ENCODE measurements at regions not wholly inside any gene's neighbourhood (a gene's known extent, or its start where the extent isn't known, plus 50 kb on each side); places are given as distances from the start of the nearest gene placed in this dataset.
A peak's percentile ranks its signal among the peaks of the same experiment; 100 is the strongest.

DNA sequence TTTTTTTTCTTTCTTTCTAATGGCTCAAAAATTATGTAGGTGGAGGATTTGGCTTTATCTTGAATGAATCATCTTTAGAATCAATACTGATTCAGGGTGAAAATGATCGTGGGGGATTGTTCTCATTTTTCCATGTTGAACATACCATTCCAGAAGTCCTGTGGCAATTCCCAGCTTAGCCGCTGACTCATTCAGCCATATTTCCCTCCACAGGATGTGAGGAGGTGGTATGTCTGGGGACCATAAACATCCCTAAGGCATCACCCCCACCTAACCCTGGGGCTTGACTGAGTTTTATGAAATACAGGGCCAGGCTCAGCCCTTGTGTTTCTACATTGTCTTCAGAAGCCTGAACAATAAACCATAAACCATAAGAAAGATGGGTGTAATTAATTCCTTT is 92.7 kb upstream of the FN1 start:
- no peak for DNase-seq

DNA sequence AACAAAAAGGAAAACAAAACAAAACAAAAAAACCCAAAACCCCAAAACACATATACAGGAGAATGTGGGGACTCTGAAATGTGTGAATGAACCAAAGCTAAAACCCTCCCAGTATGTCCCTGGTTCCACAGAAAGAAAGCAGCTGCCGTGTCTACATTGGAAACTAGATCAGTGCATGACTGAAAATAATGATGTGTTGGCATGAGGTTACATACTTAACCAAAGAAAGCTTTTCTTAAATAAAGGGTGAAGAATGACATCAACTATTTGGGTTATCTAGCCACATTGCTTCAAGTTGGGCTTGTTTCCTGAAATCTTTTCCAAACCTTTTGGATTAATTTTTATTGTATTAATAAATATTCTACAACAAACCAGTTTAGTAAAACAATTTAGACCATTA is 91.9 kb upstream of the FN1 start:
- DNase-seq: no peak

DNA sequence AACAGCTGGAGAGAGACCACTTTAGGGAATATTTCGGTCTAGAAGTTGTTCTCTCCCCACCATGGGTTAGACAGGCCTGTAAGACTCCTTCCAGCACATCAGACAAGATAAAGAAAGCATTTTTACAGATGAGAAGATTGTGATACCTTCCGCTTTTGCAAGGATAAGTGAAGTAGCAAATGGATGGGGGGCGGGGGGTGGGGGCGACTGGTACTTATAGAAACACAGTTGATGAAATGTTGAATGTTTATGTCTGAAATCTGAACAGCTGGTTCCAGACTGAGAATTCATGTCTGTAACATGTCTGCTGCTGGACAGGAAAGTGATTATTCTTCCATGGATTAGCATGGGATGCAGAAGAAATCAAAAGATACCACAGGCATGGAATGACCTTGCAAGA is 90.5 kb upstream of the FN1 start:
- no peak for DNase-seq

DNA sequence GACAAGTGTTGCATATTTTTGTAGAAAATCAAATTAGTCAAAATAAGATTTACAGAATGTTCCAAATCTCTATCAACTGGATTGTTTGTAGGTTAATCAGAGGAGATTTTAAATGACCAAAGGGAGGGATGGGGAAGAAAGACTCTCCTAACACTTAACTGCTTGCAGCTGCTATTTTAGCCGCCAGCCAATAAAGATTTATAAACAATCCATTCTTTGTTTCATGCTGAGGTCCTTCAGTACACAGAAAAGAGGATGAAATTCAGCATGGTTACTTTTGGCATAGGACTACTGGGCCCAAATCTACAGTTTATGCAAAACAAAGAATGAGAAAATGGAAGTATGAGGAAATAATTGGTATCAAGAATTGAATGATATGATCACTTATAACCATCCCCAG is 86.4 kb upstream of the FN1 start:
- DNase-seq: no peak

DNA sequence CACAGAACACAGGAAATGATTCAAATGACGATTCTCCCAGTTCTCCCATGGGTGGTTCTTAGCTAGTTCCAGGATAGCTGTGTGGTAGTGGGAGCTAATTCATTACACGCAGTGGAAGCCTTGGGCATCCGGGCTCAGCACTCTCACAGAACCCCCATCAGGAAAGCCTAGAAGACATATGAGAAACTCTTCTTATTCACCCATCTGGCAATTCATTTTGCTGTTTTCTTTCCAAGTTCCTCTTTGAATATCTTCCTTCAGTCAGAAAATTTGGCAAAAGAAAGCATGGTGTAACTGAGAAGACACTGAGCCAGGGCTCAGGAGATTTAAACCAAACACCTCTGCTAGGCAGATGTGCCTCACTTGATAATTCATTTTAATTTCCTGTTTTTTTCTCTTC is 85.2 kb upstream of the FN1 start:
- no peak for DNase-seq

DNA sequence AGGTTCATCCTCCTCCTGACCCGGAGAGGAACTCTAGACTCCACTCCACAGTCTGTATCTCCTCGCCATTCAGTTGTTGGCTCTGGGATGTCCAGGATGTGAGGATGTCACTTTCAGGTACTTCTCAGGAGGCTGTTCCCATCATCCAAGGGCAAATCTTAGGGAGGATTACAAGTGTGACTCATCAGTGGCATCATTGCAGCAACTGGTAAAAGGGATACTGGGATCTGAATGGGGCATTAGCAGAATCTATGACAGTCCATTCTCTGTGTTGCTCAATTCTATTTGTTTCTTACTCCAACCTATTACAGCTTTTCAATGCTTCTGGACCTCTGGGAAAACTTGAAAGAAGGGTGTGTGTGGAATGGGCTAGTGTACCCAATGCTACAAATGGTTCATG is 81.5 kb upstream of the FN1 start:
- no peak for DNase-seq

DNA sequence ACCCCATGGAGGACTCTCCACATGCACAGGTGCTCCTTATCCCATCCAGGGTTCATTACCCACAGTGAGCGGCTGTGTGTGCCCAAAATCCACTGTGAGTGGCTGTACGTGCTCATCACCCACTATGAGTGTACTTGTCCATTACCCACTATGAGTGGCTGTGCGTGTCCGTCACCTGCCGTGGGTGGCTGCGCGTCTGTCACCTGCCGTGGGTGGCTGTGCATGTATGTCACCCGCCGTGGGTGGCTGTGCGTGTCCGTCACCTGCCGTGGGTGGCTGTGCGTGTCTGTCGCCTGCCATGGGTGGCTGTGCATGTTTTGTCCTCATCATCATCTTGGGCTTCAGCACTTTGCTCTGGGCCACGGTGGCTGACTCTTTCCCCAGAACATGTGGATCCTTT is 78.6 kb upstream of the FN1 start:
- no peak for DNase-seq

DNA sequence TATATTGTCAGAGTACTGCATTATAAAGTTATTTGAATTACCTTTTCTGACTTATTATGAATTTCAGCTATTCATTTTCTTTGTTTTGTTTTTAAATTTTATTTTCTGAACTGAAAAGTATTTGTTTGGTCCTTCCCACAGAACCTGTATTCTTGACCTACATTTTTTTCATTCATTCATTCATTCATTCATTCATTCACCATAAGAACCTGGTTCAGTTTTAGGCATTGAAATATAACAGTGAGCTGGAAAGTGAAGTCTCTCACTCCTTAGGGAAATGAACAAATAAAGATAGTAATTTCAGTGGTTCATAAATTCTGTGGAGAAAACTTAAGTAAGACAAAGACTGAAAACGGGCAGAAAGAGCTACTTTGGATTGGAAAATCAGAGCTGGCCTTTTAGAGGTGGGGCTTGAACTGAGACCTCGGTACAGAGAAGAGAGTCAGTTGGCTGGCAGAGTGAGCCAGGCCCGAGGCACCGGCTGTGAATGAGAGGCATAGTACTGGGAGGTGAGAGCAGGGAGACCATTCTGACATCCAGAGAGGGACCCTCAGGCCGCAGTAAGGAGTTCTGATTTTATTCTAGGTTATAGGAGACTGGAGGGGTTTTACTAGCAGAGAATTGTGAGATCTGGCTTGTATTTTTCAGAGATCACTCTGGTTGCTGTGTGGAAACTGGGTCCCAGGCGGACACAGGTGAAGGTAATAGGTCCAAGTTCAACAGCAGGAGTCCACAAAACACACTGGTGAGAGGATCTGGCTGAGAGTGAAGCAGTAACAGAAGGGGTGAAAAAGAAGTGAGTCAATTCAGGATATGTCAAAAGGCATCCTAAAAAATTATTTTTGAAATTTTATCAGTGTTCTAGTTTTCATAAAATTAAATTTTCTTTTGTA is 75.8 kb upstream of the FN1 start:
- DNase-seq: no peak

DNA sequence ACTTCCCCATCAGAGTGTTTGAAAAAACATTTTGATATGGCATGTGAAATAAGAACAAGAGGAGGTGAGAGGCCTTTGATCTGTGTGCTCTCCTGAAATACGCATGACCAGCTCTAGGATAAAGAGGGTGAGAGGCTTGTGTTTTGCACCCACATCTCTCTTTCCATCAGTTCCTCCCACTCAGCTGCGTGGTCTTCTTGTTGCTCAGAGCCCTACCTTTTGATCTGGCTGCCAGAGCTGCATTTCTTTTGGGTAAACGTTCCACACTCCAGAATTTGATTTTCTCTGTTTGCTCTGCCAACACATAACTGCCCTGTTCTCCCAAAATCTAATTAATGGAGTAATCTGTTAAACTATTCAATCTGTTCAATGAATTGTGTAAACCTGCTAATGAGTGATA is 72.0 kb upstream of the FN1 start:
- DNase-seq: no peak

DNA sequence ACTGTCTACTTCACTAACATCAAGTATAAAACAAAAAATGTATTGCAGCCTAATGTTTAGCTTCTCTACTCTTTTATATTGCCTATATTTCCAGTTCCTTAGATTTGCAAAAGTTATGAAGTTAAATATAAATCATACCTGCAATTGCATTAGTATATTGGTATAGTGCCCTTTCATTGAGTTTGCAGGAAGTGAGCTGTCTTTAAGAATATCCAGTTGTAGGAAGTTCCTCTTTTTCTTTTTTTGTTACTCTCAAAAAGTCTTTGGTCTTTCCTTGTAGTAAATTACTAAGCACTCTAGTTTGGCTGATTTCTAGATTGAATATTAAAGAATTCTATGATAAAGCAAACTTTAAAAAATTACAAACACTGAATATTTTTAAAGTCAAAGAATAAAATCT is 71.3 kb upstream of the FN1 start:
- DNase-seq: peak; percentile 22

DNA sequence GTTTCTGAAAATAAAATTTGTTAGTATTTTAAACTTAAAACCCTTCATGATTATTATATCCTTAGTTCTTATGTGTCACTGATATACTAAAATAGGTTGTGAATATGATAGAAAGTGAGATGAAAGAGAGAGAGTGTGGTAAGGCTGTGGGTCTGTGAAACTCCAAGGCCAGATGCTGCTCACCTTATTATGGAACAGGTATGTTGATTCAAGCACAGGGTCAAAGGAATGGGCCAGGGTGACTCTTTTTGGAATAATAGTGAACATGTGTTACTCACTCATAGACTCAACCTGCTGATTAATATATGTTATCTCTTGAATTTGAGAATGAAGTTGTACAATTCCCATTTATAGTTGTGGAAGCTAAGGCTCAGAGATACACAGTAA is 70.7 kb upstream of the FN1 start:
- no peak for DNase-seq

DNA sequence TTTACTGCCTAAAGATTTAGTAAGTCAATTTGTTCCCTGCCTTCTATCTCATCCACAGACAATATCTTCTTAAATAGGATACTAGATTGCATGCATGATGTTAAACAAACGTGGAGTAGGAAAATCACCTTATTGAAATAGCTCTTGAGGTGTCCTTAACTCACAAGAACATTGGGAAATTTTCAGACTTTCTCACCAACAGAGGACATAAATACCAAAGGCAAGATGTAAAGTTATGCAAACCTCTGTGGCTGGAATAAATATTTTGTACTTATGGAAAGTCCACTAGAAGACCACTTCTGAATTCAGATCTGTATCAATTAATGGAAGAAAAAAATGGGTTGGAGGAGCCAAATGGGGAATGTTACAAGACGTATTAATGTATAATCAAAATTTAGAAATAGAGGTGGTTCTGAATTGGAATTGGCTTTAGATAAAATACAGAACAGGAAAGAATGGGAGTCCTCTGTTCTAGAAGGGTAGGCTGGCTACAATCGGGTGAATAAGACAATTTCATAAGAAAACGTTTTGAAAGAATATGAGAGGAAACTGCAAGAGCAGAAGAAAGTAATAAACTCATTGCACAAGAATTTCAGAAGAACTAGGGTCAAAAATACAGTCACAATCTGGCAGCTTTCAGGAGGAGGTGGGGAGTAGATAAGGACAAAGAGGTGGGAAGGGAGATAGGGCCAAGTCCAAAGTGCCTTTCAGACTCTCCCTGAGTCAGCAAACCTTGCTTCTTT is 69.3 kb upstream of the FN1 start:
- DNase-seq: peak; percentile 62

DNA sequence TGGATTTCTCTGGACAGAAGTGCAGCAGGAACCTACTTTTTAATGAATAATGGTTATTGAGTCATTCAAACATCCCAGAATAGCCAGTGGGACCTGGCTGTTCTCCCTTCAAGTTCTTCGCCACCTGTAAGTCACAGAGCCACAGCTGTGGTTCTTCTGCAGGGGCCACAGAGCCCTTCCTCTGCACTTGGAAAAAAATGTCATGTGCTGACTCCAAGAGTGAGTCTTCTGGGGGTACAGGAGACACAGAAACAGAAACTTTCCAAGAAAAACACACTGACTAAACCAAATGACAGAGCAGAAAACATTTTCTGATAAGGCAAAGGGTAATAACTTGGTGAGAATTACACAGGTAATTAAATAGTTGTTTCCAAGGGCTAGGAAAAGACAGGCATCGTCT is 68.7 kb upstream of the FN1 start:
- DNase-seq: no peak

DNA sequence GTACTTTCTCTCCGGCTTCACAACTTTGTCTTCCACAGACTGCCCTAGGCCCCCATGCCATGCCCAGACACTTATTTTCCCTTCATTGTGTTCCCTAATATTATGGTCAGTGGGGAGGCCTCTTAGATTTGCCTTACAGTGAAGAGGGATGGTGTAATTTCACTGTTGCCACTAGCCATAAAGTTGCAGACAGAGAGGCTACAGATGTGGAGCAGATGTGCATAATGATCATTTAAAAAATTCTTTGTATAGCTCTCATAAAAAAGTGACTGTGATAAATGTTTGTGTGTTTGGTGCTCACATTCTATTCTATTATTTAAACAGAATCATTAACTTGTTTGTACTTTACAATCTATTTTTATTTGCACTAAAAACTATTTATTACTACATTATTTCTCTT is 67.5 kb upstream of the FN1 start:
- DNase-seq: no peak

DNA sequence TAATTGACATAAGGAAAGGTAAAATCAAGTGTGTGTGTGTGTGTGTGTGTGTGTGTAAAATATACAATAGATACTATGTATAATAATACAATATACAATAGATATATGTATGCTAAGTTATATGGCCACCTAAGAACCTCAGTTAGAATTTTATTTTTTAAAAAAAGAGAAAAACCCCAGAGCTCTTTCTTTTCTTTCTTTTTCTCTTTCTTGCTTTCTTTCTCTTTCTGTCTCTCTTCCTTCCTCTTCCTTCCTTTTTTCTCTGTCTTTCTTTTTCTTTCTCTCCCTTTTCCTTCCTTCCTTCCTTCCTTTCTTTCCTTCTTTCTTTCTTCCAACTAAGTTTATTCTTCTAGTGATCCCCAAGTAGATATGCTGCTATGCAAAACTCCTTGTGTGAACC is 64.6 kb upstream of the FN1 start:
- no peak for DNase-seq

DNA sequence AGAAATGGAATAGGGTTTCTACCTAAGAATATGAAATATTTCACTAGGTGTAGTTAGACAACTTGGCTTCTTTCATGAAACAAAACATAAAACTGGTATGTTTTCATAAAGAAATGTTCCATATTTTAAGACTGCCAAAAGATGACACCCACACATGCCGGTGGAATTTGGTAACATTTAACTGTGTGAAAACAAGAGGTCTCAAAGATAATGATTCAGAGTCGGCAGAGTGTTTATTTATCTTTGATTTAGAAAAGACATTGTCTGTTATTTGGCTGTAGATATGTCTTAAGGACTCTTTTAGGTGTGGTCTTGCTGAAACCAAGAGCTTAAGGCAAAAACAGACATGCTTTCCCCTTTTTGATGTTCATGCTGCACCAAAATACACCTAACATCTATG is 63.5 kb upstream of the FN1 start:
- DNase-seq: no peak

DNA sequence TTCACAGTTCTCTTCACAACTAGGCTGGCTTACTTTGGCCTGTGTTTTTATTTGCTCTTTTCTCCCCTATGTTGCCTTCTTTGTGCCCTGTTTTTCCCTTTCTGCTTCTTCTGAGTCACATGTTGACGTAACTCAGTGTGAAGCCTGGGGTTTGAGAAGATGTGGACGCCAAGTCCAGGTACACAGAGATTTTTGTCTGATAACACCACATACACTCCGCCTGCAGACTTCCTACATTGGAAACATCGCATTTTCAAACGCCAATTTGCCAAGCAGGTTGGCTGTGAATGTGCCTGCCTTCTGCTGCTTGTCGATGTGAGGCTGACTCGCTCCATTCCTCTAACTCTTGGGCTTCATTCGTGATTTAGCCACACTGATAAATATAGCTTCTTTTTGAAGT is 62.6 kb upstream of the FN1 start:
- DNase-seq: no peak

DNA sequence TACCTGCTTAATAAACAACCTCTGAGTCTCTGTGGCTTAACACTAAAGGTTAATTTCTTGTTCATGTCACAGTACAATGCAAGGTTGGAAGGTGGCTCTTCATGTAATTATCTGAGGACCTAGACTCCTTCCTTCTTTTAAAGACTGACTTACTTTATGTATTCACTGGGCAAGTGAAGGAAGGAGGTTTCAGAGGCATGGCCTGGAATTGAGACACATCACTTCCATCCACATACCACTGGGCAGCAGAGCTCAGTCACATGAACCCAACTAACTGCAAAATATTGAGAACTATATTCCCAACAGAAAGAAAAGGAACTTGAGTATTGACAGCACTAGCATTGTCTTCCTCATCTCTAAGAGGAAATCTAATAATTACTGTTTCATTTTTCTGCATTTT is 57.5 kb upstream of the FN1 start:
- no peak for DNase-seq

DNA sequence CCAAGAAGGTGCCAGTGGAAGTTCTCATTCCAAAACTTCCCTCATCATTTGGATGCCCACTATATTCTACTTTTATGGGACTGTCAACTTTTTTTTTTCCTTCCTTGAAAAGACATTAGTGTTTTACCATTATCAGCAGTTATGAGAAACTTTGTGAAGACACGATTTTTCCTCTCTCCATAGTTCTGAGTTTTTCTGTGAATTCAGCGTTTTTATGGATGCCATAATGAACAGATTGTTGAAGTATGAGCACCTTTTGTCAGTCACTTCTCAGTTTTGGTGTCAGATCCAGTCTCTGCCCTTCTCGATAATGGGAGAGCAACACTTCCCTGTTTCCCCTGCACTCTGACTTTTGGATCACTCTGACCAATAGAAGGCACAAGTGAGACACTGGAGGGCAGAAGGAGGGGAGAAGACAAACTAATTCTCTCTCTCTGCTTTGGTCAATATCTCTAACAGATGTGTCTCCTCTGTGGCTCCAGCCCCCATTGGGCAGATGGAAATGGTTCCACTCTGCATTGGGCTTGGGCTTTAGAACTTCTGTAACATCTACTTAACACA is 53.5 kb upstream of the FN1 start:
- DNase-seq: no peak

DNA sequence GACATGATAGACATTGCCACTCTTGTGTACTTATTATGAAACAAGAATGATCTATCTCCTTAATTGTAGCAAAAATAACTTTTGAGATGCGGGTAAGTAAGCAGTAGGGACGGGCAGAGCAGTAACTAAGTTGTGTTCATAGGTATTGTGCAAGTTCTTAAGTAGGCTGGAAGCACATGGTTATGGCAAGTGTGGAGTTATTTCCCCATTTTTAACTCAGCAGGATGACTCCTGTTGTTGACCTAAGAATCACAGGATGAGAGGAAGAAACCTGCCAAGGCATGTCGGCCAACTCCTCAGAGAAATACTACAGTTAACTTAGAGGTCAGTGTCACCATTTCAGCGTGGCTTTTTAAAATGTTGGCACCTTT is 51.1 kb upstream of the FN1 start:
- no peak for DNase-seq

DNA sequence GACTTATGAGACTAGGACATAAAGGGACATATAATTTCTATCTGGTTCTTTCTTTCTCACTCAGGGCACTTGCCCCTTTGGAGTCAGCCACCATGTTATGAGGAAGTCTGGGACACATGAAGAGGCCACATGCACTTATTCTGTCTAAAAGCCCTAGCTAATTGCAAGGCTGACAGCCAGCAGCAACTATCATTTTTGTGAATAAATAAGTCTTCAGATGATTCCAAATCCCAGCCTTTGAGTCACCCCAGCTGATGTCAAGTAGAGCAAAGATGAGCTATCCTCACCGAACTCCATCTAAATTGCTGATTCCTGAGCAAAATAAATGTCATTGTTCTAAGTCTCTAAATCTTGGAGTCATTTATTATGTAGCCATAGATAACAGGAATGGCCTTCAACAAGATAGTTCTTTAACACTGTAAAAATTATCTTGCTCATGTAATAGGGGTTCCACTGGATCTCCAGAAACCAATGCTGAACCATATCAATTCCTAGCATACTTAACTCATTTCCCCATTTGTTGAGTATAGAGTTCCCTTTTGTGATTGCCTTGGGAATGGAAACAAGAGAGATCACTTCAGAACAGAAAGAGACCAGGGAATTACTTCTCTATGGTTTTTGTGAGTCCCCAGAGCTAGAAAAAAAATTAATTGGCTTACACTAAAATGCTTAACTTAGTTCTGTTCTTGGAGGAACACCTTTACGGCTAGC is 50.6 kb upstream of the FN1 start:
- no peak for DNase-seq

Data from hematopoietic multipotent progenitor cell treated with erythropoietin and hydrocortisone succinate and interleukin-3 and kit ligand, for 6 days (in vitro differentiated cells).